ENCODE measurements at regions not wholly inside any gene's neighbourhood (a gene's known extent, or its start where the extent isn't known, plus 50 kb on each side); places are given as distances from the start of the nearest gene placed in this dataset.

- Histone ChIP-seq H2BK5ac (ENCODE audit: low read depth, low read length) (no peak overlapping the region), H3K9ac (replicated peaks in 1 of 4; ENCODE audit: extremely low read depth in 1 of 4, low read depth in 3 of 4, low read length in 3 of 4) (no peak overlapping the region), H3K4me3 (ENCODE audit: extremely low read depth in 1 of 4, insufficient read depth in 2 of 4, low read depth in 3 of 4, low read length in 4 of 4) (no peak overlapping the region), H2BK12ac (ENCODE audit: low read depth, low read length) (no peak overlapping the region), H2AK5ac (ENCODE audit: low read depth, low read length) (no peak overlapping the region), H3K4me2 (ENCODE audit: insufficient read depth in 1 of 2, low read depth in 2 of 2, low read length in 2 of 2) (no peak overlapping the region), H2BK120ac (replicated peaks; ENCODE audit: low read depth, low read length) (no peak overlapping the region), H4K8ac (ENCODE audit: extremely low read depth, insufficient read depth, low read length) (no peak overlapping the region), H3K27ac (ENCODE audit: low read depth, low read length) (no peak overlapping the region), H3K36me3 (ENCODE audit: control insufficient read depth in 2 of 4, insufficient read depth in 4 of 4, low read length in 3 of 4) (no peaks in the 10 kb centered on the region), H3K9me3 (ENCODE audit: insufficient read depth in 2 of 2, low read depth in 1 of 2, low read length in 1 of 2) (no peaks in the 10 kb centered on the region), H4K20me1 (replicated peaks in 1 of 2; ENCODE audit: control insufficient read depth in 1 of 2, insufficient read depth in 2 of 2, low read length in 2 of 2) (no peaks in the 10 kb centered on the region), H3K23me2 (ENCODE audit: low read depth, low read length) (no peaks in the 10 kb centered on the region), H2BK20ac (ENCODE audit: low read length) (no peak overlapping the region), H3K79me1 (ENCODE audit: low read depth, low read length) (no peaks in the 10 kb centered on the region), H4K5ac (ENCODE audit: insufficient read length, low read depth, low read length) (no peak overlapping the region), H3K4me1 (replicated peaks in 1 of 4; ENCODE audit: control insufficient read depth in 3 of 4, insufficient read depth in 4 of 4, low read length in 3 of 4) (no peaks in the 10 kb centered on the region), H3K4ac (replicated peaks; ENCODE audit: insufficient read length, low read depth, low read length) (no peak overlapping the region), H3K27me3 (replicated peaks in 1 of 4; ENCODE audit: control insufficient read depth in 3 of 4, extremely low read depth in 1 of 4, insufficient read depth in 3 of 4, low read length in 3 of 4) (peaks cover 6 to 20% (median 18%) of the 10 kb centered on the region in 4 experiments), H2BK15ac (ENCODE audit: low read length) (no peak overlapping the region), H3K79me2 (ENCODE audit: control insufficient read depth in 1 of 2, insufficient read depth in 2 of 2, low read length in 2 of 2) (no peaks in the 10 kb centered on the region), H3K18ac (ENCODE audit: extremely low read depth, low read length) (no peak overlapping the region), H3K14ac (ENCODE audit: insufficient read length) (no peak overlapping the region), H2AFZ (ENCODE audit: low read length) (no peak overlapping the region), H3K23ac (ENCODE audit: insufficient read length) (no peak overlapping the region), H4K91ac (replicated peaks; ENCODE audit: insufficient read length, low read length) (no peak overlapping the region), H3K56ac (replicated peaks; ENCODE audit: insufficient read length, low read depth, low read length) (no peak overlapping the region)
- peak in 1 of 2 experiments; percentile 4 for DNase-seq (ENCODE audit: low read depth in 1 of 2, low spot score in 2 of 2)
- whole genome bisulfite sequencing, 2 experiments (ENCODE audit: extremely low coverage in 1 of 2, insufficient coverage in 1 of 2, insufficient read length in 1 of 2, insufficient replicate concordance in 2 of 2, low coverage in 1 of 2, low lambda C conversion rate in 2 of 2, missing lambda C conversion rate in 1 of 2) = 95% methylated on average over 3 of the region's 3 CpGs; no CpG with 5 or more reads in 1 of the 2 experiments
- no peak for TF ChIP-seq SAP30 (IDR thresholded peaks at IDR 0.05; ENCODE audit: insufficient read depth, insufficient replicate concordance, low read length)
- no peak for TF ChIP-seq TAF1 (IDR thresholded peaks at IDR 0.05; ENCODE audit: low read depth, low read length)
- TF ChIP-seq MAX (IDR thresholded peaks at IDR 0.05) = no peak
- no peak for TF ChIP-seq NRF1 (IDR thresholded peaks at IDR 0.05; ENCODE audit: low read depth, low read length)
- no peak for TF ChIP-seq FOSL1 (IDR thresholded peaks at IDR 0.05; ENCODE audit: insufficient read depth, low read depth, low read length)
- TF ChIP-seq PHF8 (conservative IDR thresholded peaks at IDR 0.05; ENCODE audit: low read depth, low read length) = no peak
- no peak for TF ChIP-seq RAD21 (IDR thresholded peaks at IDR 0.05 in 1 of 2, conservative IDR thresholded peaks at IDR 0.05 in 1 of 2; ENCODE audit: low read depth in 2 of 2, low read length in 2 of 2)
- POLR2A ChIA-PET (ENCODE audit: partially characterized antibody) = no interaction called here
- no peak for FAIRE-seq
- CTCF ChIA-PET (ENCODE audit: partially characterized antibody) = no interaction called here
Observed at GRCh38 chr3:177338697-177339219, 141.5 kb upstream of the TBL1XR1 start.
